NCI-H2227 treated with DMSO at 0.1 percent for 48 hours (cell line): ENCODE measurements at regions not wholly inside any gene's neighbourhood (a gene's known extent, or its start where the extent isn't known, plus 50 kb on each side); places are given as distances from the start of the nearest gene placed in this dataset.
"Not testable (repeated sequence)": the region's sequence is repeated elsewhere in the genome, so short reads cannot be mapped to it uniquely, and the experiment has no call there.

Experiments
- DNase-seq: peaks from one replicate; lab custom pipeline; 2025; lab: John Stamatoyannopoulos, UW

DNA sequence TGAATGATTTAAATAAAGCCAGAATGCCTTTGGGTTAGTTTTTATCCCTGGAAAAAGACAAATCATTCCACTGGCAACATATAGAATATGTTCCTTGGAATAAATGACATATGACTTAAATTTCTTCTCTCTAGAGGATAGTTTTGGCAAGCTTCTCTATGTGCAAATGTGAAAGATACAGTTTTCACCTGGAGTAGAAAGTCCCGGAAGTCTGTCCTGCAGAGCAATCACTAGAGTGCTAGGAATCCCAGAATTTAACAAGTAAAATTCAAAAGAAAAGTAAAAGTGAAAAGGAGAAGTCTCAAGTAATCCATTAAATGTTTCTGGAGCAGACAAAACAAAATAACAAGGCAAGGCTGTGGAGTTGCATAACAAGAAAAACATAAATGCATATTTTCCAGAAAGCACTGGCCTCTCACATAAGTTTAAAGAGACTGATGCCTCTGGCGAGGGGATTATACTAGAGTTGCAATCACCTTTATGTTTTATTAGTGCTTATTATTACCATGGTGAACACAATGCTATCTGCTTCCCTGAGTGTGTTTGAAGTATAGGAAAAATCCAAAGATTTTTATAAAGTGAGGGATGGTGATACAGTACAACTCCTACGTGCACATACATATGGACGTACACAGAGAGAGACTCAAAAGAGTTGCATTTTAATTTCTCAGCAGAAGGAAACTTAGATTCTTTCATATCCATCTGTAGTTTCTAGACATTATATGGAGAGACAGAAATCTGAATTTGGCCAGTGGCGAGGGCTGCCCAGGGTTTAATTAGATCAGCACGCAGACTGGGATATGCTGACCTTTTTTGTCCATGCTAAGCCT is 188.3 kb upstream of the ANKRD55 start:
- DNase-seq: no peak

DNA sequence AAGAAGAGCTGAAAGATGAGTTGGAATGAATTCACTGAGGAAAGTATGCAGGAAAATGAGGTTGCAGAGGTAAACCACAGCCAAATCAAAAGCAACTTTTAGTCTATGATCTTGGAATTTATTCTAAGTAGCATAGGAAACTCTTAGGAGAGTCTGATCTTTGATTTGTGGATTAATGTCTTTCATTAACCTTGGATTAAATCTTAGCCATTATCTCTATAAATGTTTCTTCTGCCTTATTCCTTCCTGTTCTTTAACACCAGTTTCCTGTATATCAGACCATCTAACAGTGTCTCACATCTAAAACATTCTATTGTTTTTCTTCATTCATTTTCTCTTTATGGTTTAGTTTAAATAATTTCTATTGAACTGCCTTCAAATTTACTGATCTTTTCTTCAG is 187.2 kb upstream of the ANKRD55 start:
- DNase-seq: no peak

DNA sequence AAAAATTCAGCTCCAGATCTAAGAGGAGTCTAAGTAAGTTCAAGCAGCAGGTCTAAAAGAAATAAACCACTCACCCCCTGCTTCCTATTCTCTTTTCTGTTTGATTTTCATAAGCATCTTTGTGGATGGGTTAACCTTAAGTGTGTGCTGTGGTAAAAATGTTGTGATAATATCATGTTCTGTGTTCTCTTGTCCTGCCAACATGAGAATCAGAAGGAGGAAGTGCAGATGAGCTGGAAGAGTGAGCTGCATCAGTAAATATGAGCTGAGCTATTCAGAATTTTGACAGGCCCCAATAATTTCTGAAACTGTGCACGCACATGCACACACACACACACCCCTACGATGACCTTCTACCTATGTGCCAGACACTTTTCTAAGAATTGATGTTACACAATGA is 186.5 kb upstream of the ANKRD55 start:
- no peak for DNase-seq

DNA sequence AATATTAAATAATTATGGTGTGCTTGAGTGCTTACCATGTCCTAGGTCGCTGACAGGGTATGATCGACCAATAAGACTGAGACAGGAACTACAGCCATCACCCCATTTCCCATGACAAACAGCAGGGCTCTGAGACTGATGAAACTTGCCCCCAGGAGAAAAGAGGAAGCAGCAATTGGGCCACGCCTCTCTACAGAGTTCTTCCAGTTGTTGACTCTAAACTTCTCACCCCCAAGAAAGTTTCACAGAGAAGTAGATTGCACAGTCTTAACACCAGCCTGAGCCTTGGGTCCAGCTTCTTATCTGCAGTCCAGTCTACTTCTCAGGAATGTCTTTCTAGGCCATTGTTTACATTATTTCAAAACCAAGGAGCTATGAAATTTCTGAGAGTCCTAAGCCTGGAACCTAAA is 182.2 kb upstream of the ANKRD55 start:
- DNase-seq: no peak

DNA sequence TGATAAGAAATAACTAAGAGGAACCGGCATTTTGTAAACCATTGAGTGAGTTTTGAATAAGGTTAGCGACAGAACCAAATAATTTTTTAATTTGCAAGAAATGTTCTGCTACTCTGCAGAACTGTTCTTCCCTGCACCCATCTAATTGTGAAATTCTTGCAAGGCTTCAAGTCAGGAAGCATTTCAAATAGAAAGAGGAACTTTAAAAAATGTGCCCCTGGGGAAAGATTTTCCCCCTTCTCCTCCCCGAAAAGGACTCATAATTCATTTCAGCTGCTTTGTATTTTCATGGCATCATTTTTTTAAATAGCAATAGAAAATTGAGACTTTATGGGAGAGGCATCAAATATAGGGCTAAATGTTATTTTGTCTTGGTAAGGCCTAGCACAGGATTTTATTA is 180.9 kb upstream of the ANKRD55 start:
- no peak for DNase-seq

DNA sequence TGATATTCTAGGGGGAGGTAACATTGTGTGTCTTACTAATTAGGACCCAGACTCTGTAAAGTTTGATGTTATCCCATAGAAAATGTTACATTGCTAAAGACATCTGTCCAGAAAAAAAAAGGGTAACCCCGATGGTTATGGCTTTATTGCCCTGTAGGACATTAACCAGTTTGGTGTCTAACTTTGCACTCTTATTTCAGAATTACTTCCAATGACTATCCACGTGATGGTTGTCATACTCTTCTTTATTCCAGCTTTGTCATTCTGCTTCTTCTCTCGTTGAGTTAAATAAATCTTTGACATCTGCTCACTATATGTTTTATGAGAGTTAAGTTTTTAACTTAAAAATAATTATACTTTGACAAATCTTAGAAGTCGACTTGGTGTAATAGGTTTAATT is 180.4 kb upstream of the ANKRD55 start:
- no peak for DNase-seq

DNA sequence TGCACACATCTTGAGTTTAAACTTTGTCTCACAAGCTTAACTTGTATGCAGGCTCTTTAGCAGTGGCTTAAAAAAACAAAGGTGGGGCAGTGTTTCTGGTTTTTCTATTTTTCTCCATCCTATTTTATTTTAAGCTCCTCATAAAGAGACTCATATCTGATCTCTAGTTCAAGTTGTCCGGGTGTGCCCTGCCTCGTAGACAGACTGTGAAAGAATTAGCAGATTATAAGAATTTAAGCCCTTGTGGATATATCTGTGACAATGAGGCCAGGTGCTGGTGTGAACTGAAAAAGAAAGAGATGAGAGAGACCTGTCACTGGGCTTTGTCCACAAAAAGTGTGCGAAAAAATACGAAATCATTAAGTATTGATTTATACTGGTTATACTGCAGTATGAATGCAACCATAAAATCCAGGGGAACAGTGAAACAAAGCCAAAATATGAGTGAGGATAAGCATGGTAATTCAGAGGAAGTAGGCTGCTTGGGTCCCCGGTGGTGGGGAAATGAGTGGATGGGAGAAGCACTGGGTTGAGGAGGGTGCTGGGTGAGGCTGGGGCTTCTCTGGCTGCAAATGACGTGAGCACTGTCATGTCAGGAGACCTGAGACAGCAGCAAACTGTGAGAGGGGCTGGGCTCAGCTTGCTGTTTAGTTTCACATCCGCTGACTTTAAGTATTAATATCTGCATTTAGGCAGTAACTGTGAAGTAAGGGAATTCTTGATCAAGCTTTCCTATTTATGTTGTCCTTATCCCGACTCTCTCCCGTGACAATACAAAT is 179.7 kb upstream of the ANKRD55 start:
- DNase-seq: no peak

DNA sequence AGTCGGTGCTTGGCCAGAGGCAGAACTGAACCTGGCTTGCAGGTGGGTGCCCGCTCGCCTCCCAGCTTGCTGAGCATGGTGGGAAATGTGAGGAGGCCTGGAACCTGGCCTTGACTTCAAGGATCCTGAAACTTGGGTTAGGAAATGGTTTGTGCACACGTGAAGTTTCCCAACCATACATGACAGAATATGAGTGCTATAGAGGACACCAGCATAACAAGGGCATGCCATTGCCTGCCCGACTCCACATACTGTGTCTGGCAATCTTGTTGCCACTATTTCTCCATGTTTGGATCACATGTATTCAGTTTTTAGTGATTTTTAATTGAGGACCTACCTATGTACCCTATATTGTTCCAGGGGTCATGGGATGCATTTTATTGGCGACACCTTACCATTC is 177.6 kb upstream of the ANKRD55 start:
- no peak for DNase-seq

DNA sequence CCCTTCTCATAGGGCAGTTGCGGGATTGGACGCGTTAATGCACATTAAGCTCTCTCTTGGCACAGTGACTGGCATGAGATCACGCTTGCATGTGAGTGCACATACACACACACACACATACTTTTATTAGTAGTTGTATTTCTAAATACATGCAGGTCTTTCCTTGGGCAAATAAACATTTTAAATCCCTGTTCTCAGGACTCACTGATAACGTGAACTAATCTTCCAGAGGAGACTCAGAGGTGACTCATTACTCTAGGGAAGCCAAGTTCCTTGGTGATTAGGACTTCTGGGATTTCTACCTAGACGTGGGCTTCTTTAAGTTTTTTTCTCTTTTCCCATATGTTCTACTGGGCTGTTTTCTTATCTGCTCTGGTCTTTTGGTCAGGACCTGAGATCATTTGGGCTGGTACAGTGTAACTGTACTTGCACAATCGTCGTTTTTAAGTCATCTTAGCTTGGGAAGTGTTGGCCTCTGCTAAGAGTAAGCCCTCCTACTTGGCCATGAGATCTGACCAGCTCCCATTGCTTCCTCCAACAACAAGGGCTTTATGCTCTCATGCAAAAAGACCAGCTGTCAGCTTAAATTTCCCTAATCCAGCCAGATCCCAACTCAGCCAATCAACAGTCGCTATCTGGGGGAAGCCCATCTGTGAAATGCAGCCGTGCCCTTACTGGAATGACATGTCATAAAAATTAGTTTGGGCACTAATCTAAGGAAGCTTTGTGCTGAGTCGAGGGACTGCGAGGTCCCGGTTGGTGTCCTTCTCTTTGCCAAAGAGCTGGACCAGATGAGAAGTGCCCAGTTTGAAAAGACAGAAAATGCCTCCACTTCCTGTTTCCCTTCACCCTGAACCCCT is 176.4 kb upstream of the ANKRD55 start:
- DNase-seq: no peak

DNA sequence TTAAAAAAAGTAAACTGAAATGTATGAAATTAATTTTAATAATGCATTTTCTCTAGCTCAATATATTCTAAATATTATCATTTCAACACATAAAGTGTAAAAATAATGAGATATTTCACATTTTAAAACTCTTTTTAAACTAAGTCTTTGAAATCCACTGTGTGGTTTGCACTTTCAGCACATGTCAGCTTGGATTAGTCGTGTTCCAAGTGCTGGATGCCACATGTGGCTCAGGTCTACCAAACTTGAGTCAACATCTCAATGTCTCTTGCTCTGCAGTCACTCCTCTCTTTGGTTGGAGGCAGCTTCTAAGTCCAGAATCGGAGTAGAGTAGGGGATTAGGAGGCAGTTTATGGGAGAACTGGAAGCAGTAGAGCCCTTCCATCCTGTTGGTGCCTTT is 173.7 kb upstream of the ANKRD55 start:
- no peak for DNase-seq

DNA sequence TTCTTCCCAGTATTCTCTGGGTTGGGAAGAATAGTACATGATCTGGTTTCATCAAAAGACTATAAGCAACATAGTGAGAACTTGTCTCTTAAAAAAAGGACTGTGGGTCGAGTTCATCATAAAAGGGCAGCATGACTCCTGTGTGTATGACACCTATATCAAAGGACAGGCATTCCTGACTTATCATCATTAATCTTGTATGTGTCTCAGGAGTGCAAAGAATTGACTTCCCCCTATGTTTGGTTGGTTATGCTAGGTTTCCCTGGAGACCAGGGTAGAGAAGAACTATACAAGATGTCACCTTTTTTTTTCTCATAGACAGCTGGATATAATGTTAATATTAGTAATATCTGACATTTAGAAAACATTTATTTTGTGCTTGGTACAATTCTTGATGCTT is 173.1 kb upstream of the ANKRD55 start:
- DNase-seq: no peak

DNA sequence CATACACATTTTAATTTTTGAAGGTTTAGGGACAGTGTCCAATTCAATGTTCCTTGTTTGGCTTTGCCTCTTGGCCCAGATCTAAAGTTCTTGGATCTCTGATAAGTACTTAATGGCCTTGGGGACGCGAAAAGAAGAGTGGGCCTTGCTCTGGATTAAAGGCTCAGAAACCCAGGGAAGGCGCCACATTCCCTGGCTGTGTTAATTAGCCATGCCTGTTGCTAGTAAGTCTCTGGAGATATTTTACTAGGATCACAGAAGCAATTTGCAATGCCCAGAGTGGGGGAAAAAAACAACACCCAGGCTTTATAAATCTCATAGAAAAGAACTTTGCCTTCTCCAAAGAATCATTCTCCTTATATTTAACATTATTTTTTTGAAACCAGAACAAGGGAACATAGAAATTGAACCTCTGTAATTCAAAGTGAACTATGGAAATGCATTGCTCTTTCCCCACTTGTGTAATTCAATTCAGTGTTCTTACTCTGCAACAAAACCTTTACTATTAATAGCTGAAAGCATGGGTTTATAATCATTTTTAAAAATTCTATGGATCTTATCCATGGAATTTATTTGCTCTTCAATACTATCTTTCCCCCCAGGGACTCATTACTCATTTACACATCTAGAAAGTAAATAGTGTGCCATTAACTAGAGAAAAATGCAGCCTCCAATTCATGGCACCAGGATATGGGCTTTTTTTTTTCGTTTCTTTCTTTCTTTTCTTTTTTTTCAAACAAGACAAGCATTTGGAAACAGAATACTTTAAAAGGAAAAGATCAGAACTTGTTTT is 172.2 kb upstream of the ANKRD55 start:
- DNase-seq: no peak

DNA sequence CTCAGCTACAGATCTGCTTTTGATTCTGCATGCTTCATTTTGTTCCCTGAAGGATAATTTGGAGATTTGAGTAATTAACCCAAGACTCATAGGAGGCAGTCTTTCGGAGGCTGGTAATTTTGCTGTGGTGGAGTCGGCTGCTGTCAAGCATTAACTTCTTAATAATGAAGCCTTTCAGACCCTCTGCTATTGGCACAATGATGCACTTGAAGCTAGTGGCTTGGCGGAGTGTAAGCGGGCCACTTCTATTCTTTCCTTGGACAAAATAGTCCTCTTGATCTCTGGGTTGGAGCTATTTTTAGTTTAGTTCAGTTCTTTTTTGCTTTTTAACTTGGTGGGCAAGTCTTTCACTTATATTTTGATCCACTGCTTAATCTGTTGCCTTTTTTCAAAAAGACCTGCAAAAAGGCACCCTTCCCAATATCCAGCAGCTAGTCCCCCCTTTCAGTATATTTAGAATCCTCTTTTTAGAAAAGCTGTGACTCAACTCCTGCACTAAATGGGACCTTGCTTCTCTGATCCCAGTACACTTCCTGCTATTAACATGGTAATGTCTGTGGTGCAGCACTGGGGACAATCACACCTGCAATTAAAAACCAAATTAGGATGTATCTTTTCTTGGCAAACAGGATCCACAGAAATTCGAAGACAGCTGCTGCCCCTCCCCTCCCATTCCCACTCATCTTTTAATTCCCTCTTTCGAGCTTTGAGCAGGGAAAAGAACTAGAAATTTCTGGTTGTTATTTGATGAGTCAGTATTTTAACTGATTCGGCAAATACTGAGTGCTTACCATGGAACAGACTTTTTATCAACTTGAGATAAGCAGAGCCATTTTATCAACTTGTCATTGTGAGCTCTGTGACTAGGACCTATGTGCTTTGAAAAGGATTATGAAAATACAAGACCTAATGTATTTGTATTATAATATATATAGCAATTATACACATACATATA is 169.4 kb upstream of the ANKRD55 start:
- no peak for DNase-seq

DNA sequence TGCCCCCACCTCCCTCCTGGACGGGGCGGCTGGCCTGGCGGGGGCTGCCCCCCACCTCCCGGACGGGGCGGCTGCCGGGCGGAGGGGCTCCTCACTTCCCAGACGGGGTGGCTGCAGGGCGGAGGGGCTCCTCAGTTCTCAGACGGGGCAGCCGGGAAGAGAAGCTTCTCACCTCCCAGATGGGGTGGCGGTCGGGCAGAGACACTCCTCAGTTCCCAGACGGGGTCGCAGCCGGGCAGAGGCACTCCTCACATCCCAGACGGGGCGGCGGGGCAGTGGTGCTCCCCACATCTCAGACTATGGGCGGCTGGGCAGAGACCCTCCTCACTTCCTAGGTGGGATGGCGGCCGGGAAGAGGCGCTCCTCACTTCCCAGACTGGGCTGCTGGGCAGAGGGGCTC is 164.7 kb upstream of the ANKRD55 start:
- DNase-seq: not testable (repeated sequence)

DNA sequence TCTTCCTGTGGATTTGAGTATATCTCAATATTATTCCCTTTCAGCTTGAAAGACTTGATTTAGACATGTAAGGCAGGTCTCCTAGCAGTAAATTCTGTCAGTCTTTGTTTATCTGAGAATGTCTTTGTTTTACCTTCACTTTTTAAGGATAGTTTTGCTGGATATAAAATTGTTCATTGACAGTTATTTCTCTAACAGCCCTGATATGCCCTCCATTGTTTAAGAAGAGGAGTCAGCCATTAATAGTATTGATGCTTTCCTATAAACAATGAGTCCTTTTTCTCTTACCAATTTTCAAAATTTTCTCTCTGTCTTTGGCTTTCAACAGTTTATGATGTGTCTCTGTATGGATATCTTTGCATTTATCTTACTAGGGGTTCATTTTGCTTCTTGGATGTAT is 163.5 kb upstream of the ANKRD55 start:
- DNase-seq: no peak

DNA sequence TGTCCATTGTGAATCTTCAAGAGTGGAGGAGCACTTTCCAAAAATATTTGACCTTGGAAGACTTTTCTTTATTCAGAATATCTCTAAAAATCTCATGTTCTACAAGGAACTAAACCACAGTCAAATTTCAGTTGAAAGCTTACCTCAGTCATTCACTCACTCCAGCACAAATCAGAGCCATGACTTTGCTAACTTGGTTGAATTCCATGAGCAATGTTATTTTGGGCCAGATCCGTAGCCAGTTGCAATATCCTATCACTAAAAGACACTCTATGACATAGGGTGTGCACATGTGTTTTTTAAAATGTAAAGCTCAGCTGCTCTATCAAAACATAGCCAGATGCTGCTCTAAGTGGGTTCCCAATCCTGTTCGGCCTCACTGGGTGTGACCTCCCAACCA is 156.1 kb upstream of the ANKRD55 start:
- no peak for DNase-seq

DNA sequence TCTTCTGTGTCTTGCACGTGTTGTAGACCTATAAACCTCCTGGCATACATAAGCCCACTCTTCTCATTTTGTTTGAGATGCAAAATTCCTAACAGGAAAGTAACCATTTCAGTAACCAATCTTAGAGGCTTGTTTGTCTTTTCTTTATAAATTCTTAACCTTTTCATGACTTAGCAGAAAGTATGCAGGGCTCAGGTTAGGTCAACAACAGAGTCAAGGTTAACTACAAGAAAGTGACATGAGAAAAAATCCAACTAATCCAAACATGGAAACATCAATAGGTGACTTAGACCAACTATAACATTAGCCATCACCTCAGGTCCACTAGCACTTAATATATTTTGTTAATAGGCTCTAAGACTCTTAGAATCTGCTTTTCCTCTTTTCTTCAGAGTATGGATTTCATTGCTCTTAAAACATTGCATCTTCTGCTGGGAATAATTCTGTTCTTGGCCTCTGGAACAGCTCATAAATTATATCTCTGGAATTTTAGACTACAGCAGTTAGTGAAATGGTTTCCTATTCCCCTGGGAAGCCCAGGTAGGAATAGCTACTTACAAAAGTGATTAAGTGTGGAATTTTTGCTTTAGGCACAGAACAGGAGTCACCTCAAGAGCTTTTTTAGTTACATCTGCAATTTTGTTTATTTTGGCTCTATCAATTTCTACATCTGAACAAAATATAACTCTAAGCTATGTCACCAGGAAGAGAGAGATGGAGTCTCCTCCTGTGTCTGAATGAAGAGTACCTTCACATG is 155.3 kb upstream of the ANKRD55 start:
- DNase-seq: no peak

DNA sequence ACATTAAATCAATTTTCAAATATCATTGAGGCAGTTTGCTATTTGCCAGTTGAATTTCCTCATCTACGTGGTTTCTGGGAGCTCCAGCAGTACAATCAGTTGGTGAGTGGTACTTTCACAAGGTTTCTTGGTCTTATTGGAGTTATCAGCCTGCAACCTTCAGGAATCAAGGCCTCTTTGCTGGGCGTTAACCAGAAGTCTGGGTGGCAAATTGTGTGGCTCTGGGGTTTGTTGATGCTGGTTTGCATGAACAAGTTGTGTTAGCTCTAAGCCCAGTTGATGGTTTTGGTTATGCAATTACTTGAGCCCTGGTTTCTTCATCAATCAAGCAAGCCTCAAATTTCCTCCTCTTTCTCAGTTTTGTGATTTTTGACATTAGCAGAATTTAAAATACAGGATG is 152.9 kb upstream of the ANKRD55 start:
- no peak for DNase-seq

DNA sequence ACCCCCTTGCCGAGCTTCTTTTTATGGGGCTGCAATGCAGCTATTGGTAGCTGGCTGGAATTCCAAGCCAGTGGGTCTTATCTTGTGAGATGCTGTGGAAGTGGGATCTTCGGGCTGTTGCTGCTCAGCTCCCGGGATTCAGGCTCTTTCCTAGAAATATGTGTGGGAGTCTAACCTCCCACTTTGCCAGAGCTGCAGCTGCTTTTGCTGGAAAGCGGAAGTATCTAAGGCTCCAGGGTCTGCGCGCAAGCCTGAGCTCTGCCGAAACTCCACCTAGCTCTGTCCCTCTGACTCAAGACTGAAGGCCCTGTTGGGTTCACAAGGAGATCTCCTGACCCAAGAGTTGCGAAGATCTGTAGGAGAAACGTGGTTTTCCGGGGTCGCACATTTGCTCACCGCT is 151.1 kb upstream of the ANKRD55 start:
- no peak for DNase-seq

DNA sequence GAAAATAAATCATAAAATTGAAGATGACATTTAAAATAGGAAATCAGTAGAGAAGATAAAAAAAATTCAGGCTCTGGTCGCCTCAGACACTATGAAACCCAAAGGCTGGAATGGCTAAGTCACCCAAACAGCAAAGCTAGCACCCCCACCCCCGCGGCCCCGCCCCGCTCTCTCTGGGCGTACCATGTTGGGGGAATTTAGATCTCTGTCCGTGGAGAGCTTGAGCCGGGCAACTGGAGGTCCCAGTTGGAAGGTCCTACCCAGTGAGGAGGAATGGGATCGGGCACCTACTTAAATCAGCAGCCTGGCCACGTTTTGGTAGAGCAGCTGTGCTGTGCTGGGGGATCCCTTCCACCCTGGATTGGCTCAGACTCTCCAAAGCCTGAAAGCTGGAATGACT is 150.6 kb upstream of the ANKRD55 start:
- no peak for DNase-seq
